ENCODE measurements at regions not wholly inside any gene's neighbourhood (a gene's known extent, or its start where the extent isn't known, plus 50 kb on each side); places are given as distances from the start of the nearest gene placed in this dataset.
"Not testable (repeated sequence)": the region's sequence is repeated elsewhere in the genome, so short reads cannot be mapped to it uniquely, and the experiment has no call there.

- intact Hi-C loops (cut with DNase I): no loop called here
- no peaks in the 10 kb centered on the region for H3K27me3 ChIP-seq
- H3K27ac ChIP-seq (replicated peaks in 1 of 4): no peak overlapping the region
- no peaks in the 10 kb centered on the region for H3K36me3 ChIP-seq
- 87% methylated on average over 4 of the region's 4 CpGs for WGBS
- TF ChIP-seq EP300 (IDR thresholded peaks at IDR 0.05) (no peak), POLR2A (IDR thresholded peaks at IDR 0.05; ENCODE audit: low read depth) (no peak), CTCF (IDR thresholded peaks at IDR 0.05) (no peak), POLR2AphosphoS5 (IDR thresholded peaks at IDR 0.05) (no peak)
- no peak for DNase-seq (ENCODE audit: extremely low spot score)
- peaks cover 0 to 13% (median 3%) of the 10 kb centered on the region in 4 donors for H3K9me3 ChIP-seq
- H3K4me1 ChIP-seq: no peaks in the 10 kb centered on the region
- H3K4me3 ChIP-seq: no peak overlapping the region
Measured at GRCh38 chr5:152736906-152737305, 331.8 kb upstream of the NMUR2 start.

- TF ChIP-seq CTCF (IDR thresholded peaks at IDR 0.05): no peak
- no peak for TF ChIP-seq EP300 (IDR thresholded peaks at IDR 0.05)
- intact Hi-C loops (cut with DNase I): no loop called here
Measured at GRCh38 chr5:152739916-152740315, 334.8 kb upstream of the NMUR2 start.

GRCh38 chr5:152741126-152741525 is 336.0 kb upstream of the NMUR2 start:
- H3K4me1 ChIP-seq; H3K27ac ChIP-seq (replicated peaks in 1 of 4); H3K27me3 ChIP-seq; H3K4me3 ChIP-seq; H3K36me3 ChIP-seq; DNase-seq (ENCODE audit: extremely low spot score); intact Hi-C loops (cut with DNase I): not testable (repeated sequence)
- H3K9me3 ChIP-seq: peaks cover 0 to 13% (median 3%) of the 10 kb centered on the region in 4 donors
- WGBS: 80% methylated on average over 10 of the region's 10 CpGs

More at GRCh38 chr5:152739916-152740315, 334.8 kb upstream of the NMUR2 start:
- Histone ChIP-seq H3K4me3 (no peak overlapping the region), H3K9me3 (peaks cover 0 to 13% (median 3%) of the 10 kb centered on the region in 4 donors), H3K27ac (replicated peaks in 1 of 4) (no peak overlapping the region), H3K4me1 (no peaks in the 10 kb centered on the region), H3K36me3 (no peaks in the 10 kb centered on the region), H3K27me3 (no peaks in the 10 kb centered on the region)
- no peak for DNase-seq (ENCODE audit: extremely low spot score)

GRCh38 chr5:152787709-152788217 is 382.7 kb upstream of the NMUR2 start:
- H3K27me3 ChIP-seq; H3K4me1 ChIP-seq; DNase-seq (ENCODE audit: extremely low spot score); H3K27ac ChIP-seq (replicated peaks in 1 of 4); H3K36me3 ChIP-seq; H3K9me3 ChIP-seq; H3K4me3 ChIP-seq; intact Hi-C loops (cut with DNase I): not testable (repeated sequence)
- WGBS: 77% methylated on average over 6 of the region's 6 CpGs

GRCh38 chr5:152801886-152802285 is 396.8 kb upstream of the NMUR2 start:
- DNase-seq (ENCODE audit: extremely low spot score): no peak
- Histone ChIP-seq H3K36me3 (no peaks in the 10 kb centered on the region), H3K27ac (replicated peaks in 1 of 4) (no peak overlapping the region), H3K4me3 (no peak overlapping the region), H3K9me3 (no peaks in the 10 kb centered on the region), H3K4me1 (no peaks in the 10 kb centered on the region), H3K27me3 (no peaks in the 10 kb centered on the region)
- intact Hi-C loops (cut with DNase I): no loop called here
- WGBS: 67% methylated on average over 2 of the region's 2 CpGs
- TF ChIP-seq POLR2AphosphoS5 (IDR thresholded peaks at IDR 0.05): no peak
- no peak for TF ChIP-seq EP300 (IDR thresholded peaks at IDR 0.05)

- no peaks in the 10 kb centered on the region for H3K9me3 ChIP-seq
- H3K36me3 ChIP-seq: no peaks in the 10 kb centered on the region
- no peak overlapping the region for H3K27ac ChIP-seq (replicated peaks in 1 of 4)
- no peak overlapping the region for H3K4me3 ChIP-seq
- TF ChIP-seq EP300 (IDR thresholded peaks at IDR 0.05): no peak
- no peak for TF ChIP-seq POLR2A (IDR thresholded peaks at IDR 0.05; ENCODE audit: low read depth)
- TF ChIP-seq CTCF (IDR thresholded peaks at IDR 0.05): no peak
- TF ChIP-seq POLR2AphosphoS5 (IDR thresholded peaks at IDR 0.05): no peak
- no peaks in the 10 kb centered on the region for H3K4me1 ChIP-seq
- intact Hi-C loops (cut with DNase I): no loop called here
- WGBS: 70% methylated on average over 3 of the region's 3 CpGs
- no peaks in the 10 kb centered on the region for H3K27me3 ChIP-seq
- no peak for DNase-seq (ENCODE audit: extremely low spot score)
Measured at GRCh38 chr5:152804179-152804578, 399.1 kb upstream of the NMUR2 start.
